Gastrocnemius medialis (tissue), 4 donors: ENCODE measurements at regions not wholly inside any gene's neighbourhood (a gene's known extent, or its start where the extent isn't known, plus 50 kb on each side); places are given as distances from the start of the nearest gene placed in this dataset.

Source experiments
- POLR2A ChIP-seq, 2 donors: fragments of 450-650 bp; IDR thresholded peaks; one replicate each; pipeline ENCODE4 v1.6.1; 2017; ENCODE audit warnings: antibody characterized with exemption in 2 of 2, mild to moderate bottlenecking in 2 of 2, moderate library complexity in 2 of 2
- TF ChIP-seq, protein P1 (sequence below), 5 experiments: fragments of 450-650 bp in 3 of 5; fragments of 200-600 bp in 2 of 5; sonication (generic) in 2 of 5; IDR thresholded peaks in 4 of 5; conservative IDR thresholded peaks in 1 of 5; 1 replicate in 4 of 5; 2 replicates in 1 of 5; pipeline ENCODE4 v1.5.1; 2016 to 2019; ENCODE audit warnings: antibody characterized with exemption in 5 of 5, mild to moderate bottlenecking in 3 of 5, moderate library complexity in 3 of 5

DNA sequence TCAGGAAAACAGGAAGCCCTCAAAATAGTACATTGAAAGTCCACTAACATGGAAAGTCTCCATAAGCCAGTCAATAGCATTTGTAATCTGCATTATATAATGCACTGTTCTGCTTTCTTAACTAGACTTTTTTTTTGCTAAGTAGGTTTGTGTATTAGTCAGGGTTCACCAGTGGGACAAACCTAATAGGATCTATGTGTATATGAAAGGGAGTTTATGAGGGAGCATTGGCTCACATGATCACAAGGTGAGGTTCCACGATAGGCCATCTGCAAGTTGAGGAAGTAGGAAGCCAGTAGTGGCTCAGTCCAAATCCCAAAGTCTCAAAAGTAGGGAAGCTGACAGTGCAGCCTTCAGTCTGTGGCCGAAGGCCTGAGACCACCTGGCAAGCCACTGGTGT is 116.0 kb downstream of the MXRA5 start:
- TF ChIP-seq, protein P1, sequence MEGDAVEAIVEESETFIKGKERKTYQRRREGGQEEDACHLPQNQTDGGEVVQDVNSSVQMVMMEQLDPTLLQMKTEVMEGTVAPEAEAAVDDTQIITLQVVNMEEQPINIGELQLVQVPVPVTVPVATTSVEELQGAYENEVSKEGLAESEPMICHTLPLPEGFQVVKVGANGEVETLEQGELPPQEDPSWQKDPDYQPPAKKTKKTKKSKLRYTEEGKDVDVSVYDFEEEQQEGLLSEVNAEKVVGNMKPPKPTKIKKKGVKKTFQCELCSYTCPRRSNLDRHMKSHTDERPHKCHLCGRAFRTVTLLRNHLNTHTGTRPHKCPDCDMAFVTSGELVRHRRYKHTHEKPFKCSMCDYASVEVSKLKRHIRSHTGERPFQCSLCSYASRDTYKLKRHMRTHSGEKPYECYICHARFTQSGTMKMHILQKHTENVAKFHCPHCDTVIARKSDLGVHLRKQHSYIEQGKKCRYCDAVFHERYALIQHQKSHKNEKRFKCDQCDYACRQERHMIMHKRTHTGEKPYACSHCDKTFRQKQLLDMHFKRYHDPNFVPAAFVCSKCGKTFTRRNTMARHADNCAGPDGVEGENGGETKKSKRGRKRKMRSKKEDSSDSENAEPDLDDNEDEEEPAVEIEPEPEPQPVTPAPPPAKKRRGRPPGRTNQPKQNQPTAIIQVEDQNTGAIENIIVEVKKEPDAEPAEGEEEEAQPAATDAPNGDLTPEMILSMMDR (IDR thresholded peaks at IDR 0.05 in 4 of 5, conservative IDR thresholded peaks at IDR 0.05 in 1 of 5): no peak
- TF ChIP-seq POLR2A (IDR thresholded peaks at IDR 0.05): no peak
